Activated CD4-positive, alpha-beta T cell treated with anti-CD3 and anti-CD28 coated beads, Interleukin-2, Interleukin-4, amounts not matched to agents 100 ng/mL and 50 ng/mL, durations not matched to agents 16 hours and 8 hours (primary cell): ENCODE measurements at regions not wholly inside any gene's neighbourhood (a gene's known extent, or its start where the extent isn't known, plus 50 kb on each side); places are given as distances from the start of the nearest gene placed in this dataset.
"Not testable (repeated sequence)": the region's sequence is repeated elsewhere in the genome, so short reads cannot be mapped to it uniquely, and the experiment has no call there.

ENCODE experiments used
- DNase-seq: peaks from one replicate; pipeline ENCODE4 v3.0.0-alpha.2; 2020; ENCODE audit warnings: low spot score

GRCh38 chr4:3866813-3867129 lies 100.6 kb downstream of the ADRA2C start:
- DNase-seq: no peak

- no peak for DNase-seq
These were observed 101.4 kb downstream of the ADRA2C start for GRCh38 chr4:3867403-3868100.

GRCh38 chr4:3868211-3869173 lies 102.3 kb downstream of the ADRA2C start:
- DNase-seq: no peak

GRCh38 chr4:3869174-3869572 lies 103.0 kb downstream of the ADRA2C start:
- DNase-seq: no peak

GRCh38 chr4:3869661-3870566 lies 103.7 kb downstream of the ADRA2C start:
- DNase-seq: no peak

- no peak for DNase-seq
These were observed 104.4 kb downstream of the ADRA2C start for GRCh38 chr4:3870567-3870962.

GRCh38 chr4:3871181-3871852 lies 105.1 kb downstream of the ADRA2C start:
- no peak for DNase-seq

GRCh38 chr4:3871881-3872833 lies 106.0 kb downstream of the ADRA2C start:
- DNase-seq: no peak

- DNase-seq: no peak
These were observed 106.7 kb downstream of the ADRA2C start for GRCh38 chr4:3872834-3873313.

- DNase-seq: no peak
These were observed 107.3 kb downstream of the ADRA2C start for GRCh38 chr4:3873408-3874027.

GRCh38 chr4:3874028-3874415 lies 107.8 kb downstream of the ADRA2C start:
- no peak for DNase-seq

- DNase-seq: no peak
These were observed 108.4 kb downstream of the ADRA2C start for GRCh38 chr4:3874525-3875110.

GRCh38 chr4:3875466-3875865 lies 109.3 kb downstream of the ADRA2C start:
- no peak for DNase-seq

GRCh38 chr4:3876057-3876845 lies 110.1 kb downstream of the ADRA2C start:
- not testable (repeated sequence) for DNase-seq

- no peak for DNase-seq
These were observed 111.1 kb downstream of the ADRA2C start for GRCh38 chr4:3877236-3877635.

- no peak for DNase-seq
These were observed 111.7 kb downstream of the ADRA2C start for GRCh38 chr4:3877868-3878267.

- no peak for DNase-seq
These were observed 112.5 kb downstream of the ADRA2C start for GRCh38 chr4:3878678-3879077.

GRCh38 chr4:3879681-3880614 lies 113.8 kb downstream of the ADRA2C start:
- no peak for DNase-seq
